Hematopoietic multipotent progenitor cell treated with erythropoietin and hydrocortisone succinate and interleukin-3 and kit ligand, for 8 days (in vitro differentiated cells): ENCODE measurements at regions not wholly inside any gene's neighbourhood (a gene's known extent, or its start where the extent isn't known, plus 50 kb on each side); places are given as distances from the start of the nearest gene placed in this dataset.
A peak's percentile ranks its signal among the peaks of the same experiment; 100 is the strongest.

Experiments
- DNase-seq: peaks from one replicate; pipeline ENCODE4 v3.0.0-alpha.2; 2015

GRCh38 chr16:59259074-59259949 is 525.2 kb upstream of the GOT2 start:
- DNase-seq: peak; percentile 4

- DNase-seq: no peak
These were observed 518.2 kb upstream of the GOT2 start for GRCh38 chr16:59252317-59252716.

GRCh38 chr16:59249011-59249410 is 514.9 kb upstream of the GOT2 start:
- DNase-seq: no peak

- DNase-seq: no peak
These were observed 508.4 kb upstream of the GOT2 start for GRCh38 chr16:59242556-59242955.

- DNase-seq: no peak
These were observed 504.1 kb upstream of the GOT2 start for GRCh38 chr16:59238246-59238645.

GRCh38 chr16:59236804-59237458 is 502.8 kb upstream of the GOT2 start:
- DNase-seq: no peak

GRCh38 chr16:59224401-59224800 is 490.3 kb upstream of the GOT2 start:
- no peak for DNase-seq

- no peak for DNase-seq
These were observed 485.9 kb upstream of the GOT2 start for GRCh38 chr16:59220011-59220410.

- DNase-seq: no peak
These were observed 482.2 kb upstream of the GOT2 start for GRCh38 chr16:59216291-59216690.

GRCh38 chr16:59214455-59214854 is 480.3 kb upstream of the GOT2 start:
- no peak for DNase-seq

GRCh38 chr16:59213952-59214351 is 479.8 kb upstream of the GOT2 start:
- no peak for DNase-seq

GRCh38 chr16:59212492-59213024 is 478.4 kb upstream of the GOT2 start:
- no peak for DNase-seq

- no peak for DNase-seq
These were observed 476.9 kb upstream of the GOT2 start for GRCh38 chr16:59210955-59211541.

GRCh38 chr16:59205403-59205802 is 471.3 kb upstream of the GOT2 start:
- DNase-seq: no peak

- DNase-seq: no peak
These were observed 470.5 kb upstream of the GOT2 start for GRCh38 chr16:59204589-59204988.

- DNase-seq: no peak
These were observed 468.2 kb upstream of the GOT2 start for GRCh38 chr16:59202233-59202862.

GRCh38 chr16:59201821-59202220 is 467.7 kb upstream of the GOT2 start:
- DNase-seq: no peak

GRCh38 chr16:59201160-59201559 is 467.0 kb upstream of the GOT2 start:
- DNase-seq: no peak

- DNase-seq: no peak
These were observed 464.4 kb upstream of the GOT2 start for GRCh38 chr16:59198487-59198886.

GRCh38 chr16:59195242-59195641 is 461.1 kb upstream of the GOT2 start:
- DNase-seq: no peak

GRCh38 chr16:59193637-59194036 is 459.5 kb upstream of the GOT2 start:
- no peak for DNase-seq

GRCh38 chr16:59192551-59193199 is 458.6 kb upstream of the GOT2 start:
- peak; percentile 45 for DNase-seq

GRCh38 chr16:59190731-59191130 is 456.6 kb upstream of the GOT2 start:
- DNase-seq: no peak
